GM23248 (cell line): ENCODE measurements at regions not wholly inside any gene's neighbourhood (a gene's known extent, or its start where the extent isn't known, plus 50 kb on each side); places are given as distances from the start of the nearest gene placed in this dataset.

ENCODE experiments used
- EZH2 ChIP-seq: fragments of 200-600 bp; sonication (generic); IDR thresholded peaks from 2 replicates; pipeline ENCODE4 v1.6.1; 2018; ENCODE audit warnings: antibody characterized with exemption, mild to moderate bottlenecking; ENCODE audit not compliant: insufficient read depth, poor library complexity, severe bottlenecking
- EZH2phosphoT487 ChIP-seq: fragments of 200-600 bp; sonication (generic); IDR thresholded peaks from 2 replicates; pipeline ENCODE4 v1.6.1; 2018; ENCODE audit warnings: antibody characterized with exemption, moderate library complexity, mild to moderate bottlenecking, low read depth; ENCODE audit not compliant: insufficient read depth

DNA sequence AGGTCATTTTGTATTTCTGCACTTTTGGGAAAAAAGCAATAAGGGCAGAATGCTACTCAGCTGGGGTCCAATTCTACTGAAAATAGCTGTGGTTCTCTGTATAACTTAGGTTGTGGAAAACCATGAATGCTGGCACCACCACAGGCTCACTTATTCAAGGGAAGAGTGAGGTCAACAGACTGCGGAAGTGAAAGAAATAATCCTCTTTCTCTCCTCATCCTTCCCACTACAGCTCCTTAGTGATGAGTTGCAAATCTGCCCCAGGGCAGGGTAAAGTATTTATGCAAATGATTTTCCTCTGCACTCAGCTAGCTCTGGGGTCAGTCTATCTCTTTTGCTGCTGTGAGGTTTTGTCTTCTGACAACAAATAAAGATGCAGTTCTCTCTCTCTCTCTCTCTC lies 74.1 kb upstream of the PTPRZ1 start:
- TF ChIP-seq EZH2 (no peak), EZH2phosphoT487 (no peak)
